ENCODE measurements at regions not wholly inside any gene's neighbourhood (a gene's known extent, or its start where the extent isn't known, plus 50 kb on each side); places are given as distances from the start of the nearest gene placed in this dataset.

DNA sequence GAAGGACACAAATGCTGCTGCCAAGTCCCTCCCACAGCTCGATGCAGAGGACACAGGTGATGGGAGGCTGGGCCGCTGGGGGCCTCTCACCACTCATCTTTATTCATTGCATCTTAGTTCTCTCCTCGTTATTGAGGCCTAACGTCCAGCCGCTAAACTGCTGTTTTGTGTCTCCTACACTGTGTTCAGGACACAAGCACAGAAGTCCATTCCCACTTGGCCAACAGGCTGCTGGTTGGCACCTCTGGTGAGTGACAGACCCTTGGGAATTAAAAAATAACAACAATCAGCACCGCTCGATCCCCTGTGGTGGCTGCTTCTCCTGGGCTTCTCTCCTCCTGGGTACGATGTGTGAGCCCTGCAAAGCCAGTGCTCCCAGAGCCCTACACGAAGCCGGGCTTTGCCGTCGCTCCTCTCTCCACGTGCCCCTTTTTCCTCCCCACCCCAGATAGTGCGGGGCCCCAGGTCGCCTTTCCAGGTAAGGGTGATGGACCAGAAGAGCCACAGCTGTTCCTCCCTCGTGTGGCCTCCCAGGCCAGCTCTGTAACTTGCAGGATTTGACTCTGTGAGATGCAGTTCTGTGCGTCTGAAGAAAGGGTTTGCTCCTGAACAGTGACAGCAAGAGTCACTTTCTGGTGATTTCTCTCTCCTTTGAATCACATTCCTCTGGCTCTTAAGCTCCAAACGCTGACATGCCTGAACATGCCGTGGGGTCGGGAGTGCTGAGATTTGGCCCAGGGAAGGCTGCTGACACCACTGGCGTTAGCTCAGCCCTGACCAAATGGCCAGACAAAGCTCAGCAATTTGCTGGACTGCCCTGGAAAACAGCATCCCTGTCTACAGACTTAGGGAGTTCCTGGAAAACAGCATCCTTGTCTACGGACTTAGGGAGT is 59.3 kb downstream of the DLL1 start:
- Histone ChIP-seq H3K79me1 (ENCODE audit: low read depth, low read length) (no peaks in the 10 kb centered on the region), H3K14ac (ENCODE audit: insufficient read length) (no peak overlapping the region), H2BK120ac (replicated peaks; ENCODE audit: low read depth, low read length) (no peak overlapping the region), H2BK12ac (ENCODE audit: low read depth, low read length) (peak overlapping the region; percentile 43; the same call in 1 of the 2 replicates), H3K18ac (ENCODE audit: extremely low read depth, low read length) (peak overlapping the region; percentile 78), H4K20me1 (replicated peaks in 1 of 2; ENCODE audit: control insufficient read depth in 1 of 2, insufficient read depth in 2 of 2, low read length in 2 of 2) (no peaks in the 10 kb centered on the region), H3K9me3 (ENCODE audit: insufficient read depth in 2 of 2, low read depth in 1 of 2, low read length in 1 of 2) (no peaks in the 10 kb centered on the region), H3K27ac (ENCODE audit: low read depth, low read length) (no peak overlapping the region), H3K4me3 (ENCODE audit: extremely low read depth in 1 of 4, insufficient read depth in 2 of 4, low read depth in 3 of 4, low read length in 4 of 4) (no peak overlapping the region), H3K4me2 (ENCODE audit: insufficient read depth in 1 of 2, low read depth in 2 of 2, low read length in 2 of 2) (no peak overlapping the region), H3K27me3 (replicated peaks in 1 of 4; ENCODE audit: control insufficient read depth in 3 of 4, extremely low read depth in 1 of 4, insufficient read depth in 3 of 4, low read length in 3 of 4) (no peaks in the 10 kb centered on the region; a peak in 1 of 7 replicates), H3K23ac (ENCODE audit: insufficient read length) (no peak overlapping the region), H2AFZ (ENCODE audit: low read length) (peak overlapping the region; percentile 27; the same call in 1 of the 2 replicates), H3K4ac (replicated peaks; ENCODE audit: insufficient read length, low read depth, low read length) (peak overlapping the region; percentile 32), H4K8ac (ENCODE audit: extremely low read depth, insufficient read depth, low read length) (no peak overlapping the region; the same call in 1 of the 2 replicates), H4K5ac (ENCODE audit: insufficient read length, low read depth, low read length) (no peak overlapping the region), H2BK5ac (ENCODE audit: low read depth, low read length) (peak overlapping the region; percentile 78; the same call in 1 of the 2 replicates), H3K79me2 (ENCODE audit: control insufficient read depth in 1 of 2, insufficient read depth in 2 of 2, low read length in 2 of 2) (no peaks in the 10 kb centered on the region), H2BK20ac (ENCODE audit: low read length) (0 out of 2 replicates have a peak overlapping the region, but pooled peaks have one; percentile 9), H3K36me3 (ENCODE audit: control insufficient read depth in 2 of 4, insufficient read depth in 4 of 4, low read length in 3 of 4) (no peaks in the 10 kb centered on the region), H3K56ac (replicated peaks; ENCODE audit: insufficient read length, low read depth, low read length) (no peak overlapping the region), H3K9ac (replicated peaks in 1 of 4; ENCODE audit: extremely low read depth in 1 of 4, low read depth in 3 of 4, low read length in 3 of 4) (no peak overlapping the region), H3K23me2 (ENCODE audit: low read depth, low read length) (no peaks in the 10 kb centered on the region; the same call in 1 of the 2 replicates), H4K91ac (replicated peaks; ENCODE audit: insufficient read length, low read length) (no peak overlapping the region), H2AK5ac (ENCODE audit: low read depth, low read length) (no peak overlapping the region), H3K4me1 (replicated peaks in 1 of 4; ENCODE audit: control insufficient read depth in 3 of 4, insufficient read depth in 4 of 4, low read length in 3 of 4) (peaks cover 0 to 10% (median 3%) of the 10 kb centered on the region in 4 experiments; a peak in 5 of 7 replicates), H2BK15ac (ENCODE audit: low read length) (no peak overlapping the region)
- WGBS, 2 experiments (ENCODE audit: extremely low coverage in 1 of 2, insufficient coverage in 1 of 2, insufficient read length in 1 of 2, insufficient replicate concordance in 2 of 2, low coverage in 1 of 2, low lambda C conversion rate in 2 of 2, missing lambda C conversion rate in 1 of 2) = 85% methylated on average over 22 of the region's 22 CpGs; no CpG with 5 or more reads in 1 of the 2 experiments
- ChIA-PET POLR2A (ENCODE audit: partially characterized antibody) (interaction anchor here (2.1 kb wide), 1 partner anchor 60 kb away, joined by 6 read pairs; the partner anchor contains the start of gene DLL1), CTCF (ENCODE audit: partially characterized antibody) (interaction anchor here (0.8 to 1.5 kb wide), 6 partner anchors 10 to 442 kb away, joined by 3 read pairs; partner anchors contain the start of gene DLL1)
- TF ChIP-seq ZNF274 (IDR thresholded peaks at IDR 0.05; ENCODE audit: borderline replicate concordance, extremely low read depth, low read length) (no peak), NANOG (IDR thresholded peaks at IDR 0.05; ENCODE audit: insufficient read depth, low read depth, low read length, poor library complexity, severe bottlenecking) (no peak), PHF8 (conservative IDR thresholded peaks at IDR 0.05; ENCODE audit: low read depth, low read length) (no peak), TAF7 (optimal IDR thresholded peaks at IDR 0.05; ENCODE audit: borderline replicate concordance, low read depth, low read length) (no peak)
- DNase-seq (ENCODE audit: low read depth in 1 of 2, low spot score in 2 of 2) (no peak), FAIRE-seq (no peak)

All from H1 (cell line).